ENCODE measurements at regions not wholly inside any gene's neighbourhood (a gene's known extent, or its start where the extent isn't known, plus 50 kb on each side); places are given as distances from the start of the nearest gene placed in this dataset.

DNA sequence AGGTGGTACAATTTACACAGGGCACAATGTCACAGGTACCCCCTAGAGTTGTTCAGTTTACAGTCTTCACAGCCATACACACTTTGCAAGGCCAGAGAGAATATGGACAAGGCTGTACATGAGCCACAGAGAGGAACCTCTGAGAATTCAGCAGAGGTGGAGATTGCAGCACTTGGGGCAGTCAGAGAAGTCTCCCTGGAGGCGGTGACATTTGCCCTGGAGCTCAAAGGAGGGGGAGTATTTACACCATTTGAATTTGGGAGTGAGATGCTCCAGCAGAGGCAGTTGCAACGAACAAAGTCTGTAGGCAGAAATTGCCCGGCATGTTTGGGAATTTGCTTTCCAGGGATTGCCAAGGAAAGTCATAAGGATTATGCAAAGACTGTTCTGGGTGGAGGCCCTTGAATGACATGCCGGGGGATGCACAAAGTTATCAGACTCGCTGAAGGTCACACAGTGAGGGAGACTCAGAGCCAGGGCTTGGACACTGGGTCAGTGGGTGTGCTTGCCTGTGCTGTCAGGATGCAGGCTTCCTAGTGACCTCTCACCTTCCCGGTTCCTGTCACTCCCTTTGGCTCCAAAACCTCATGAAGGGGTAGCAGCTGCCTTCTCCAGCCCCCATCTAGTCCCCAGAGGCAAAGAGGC is 160.7 kb upstream of the PCBD1 start:
- no peak for DNase-seq
- H3K36me3 Mint-ChIP-seq (ENCODE audit: low read depth): no peaks in the 10 kb centered on the region
- TF ChIP-seq, protein P1, sequence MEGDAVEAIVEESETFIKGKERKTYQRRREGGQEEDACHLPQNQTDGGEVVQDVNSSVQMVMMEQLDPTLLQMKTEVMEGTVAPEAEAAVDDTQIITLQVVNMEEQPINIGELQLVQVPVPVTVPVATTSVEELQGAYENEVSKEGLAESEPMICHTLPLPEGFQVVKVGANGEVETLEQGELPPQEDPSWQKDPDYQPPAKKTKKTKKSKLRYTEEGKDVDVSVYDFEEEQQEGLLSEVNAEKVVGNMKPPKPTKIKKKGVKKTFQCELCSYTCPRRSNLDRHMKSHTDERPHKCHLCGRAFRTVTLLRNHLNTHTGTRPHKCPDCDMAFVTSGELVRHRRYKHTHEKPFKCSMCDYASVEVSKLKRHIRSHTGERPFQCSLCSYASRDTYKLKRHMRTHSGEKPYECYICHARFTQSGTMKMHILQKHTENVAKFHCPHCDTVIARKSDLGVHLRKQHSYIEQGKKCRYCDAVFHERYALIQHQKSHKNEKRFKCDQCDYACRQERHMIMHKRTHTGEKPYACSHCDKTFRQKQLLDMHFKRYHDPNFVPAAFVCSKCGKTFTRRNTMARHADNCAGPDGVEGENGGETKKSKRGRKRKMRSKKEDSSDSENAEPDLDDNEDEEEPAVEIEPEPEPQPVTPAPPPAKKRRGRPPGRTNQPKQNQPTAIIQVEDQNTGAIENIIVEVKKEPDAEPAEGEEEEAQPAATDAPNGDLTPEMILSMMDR (IDR thresholded peaks at IDR 0.05): no peak
- peak overlapping the region; percentile 23 for H3K27ac Mint-ChIP-seq
- H3K9me3 Mint-ChIP-seq: peaks cover 1% of the 10 kb centered on the region
- peaks cover 56% of the 10 kb centered on the region for H3K4me1 Mint-ChIP-seq
- peaks cover 15% of the 10 kb centered on the region for H3K27me3 Mint-ChIP-seq (ENCODE audit: low read depth, poor library complexity)
- no peak overlapping the region for H3K4me3 Mint-ChIP-seq

DNA sequence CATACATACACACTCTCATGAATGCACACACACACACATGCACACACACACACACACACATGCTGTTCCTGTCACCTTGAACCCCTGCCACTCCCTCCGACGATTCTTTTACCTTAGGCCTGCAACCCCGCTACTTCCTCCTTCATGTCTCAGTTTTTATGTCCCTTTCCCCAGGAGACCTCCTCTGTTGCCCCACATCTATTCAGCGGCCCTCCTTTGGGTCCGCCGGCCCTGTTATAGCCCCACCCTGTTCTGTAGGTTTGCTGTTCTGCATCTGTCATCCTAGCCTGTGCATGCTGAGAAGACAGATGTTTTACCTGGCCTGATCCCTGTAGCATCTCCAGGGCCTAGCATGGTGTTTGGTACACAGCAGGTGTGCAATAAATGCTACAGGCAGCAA is 161.6 kb upstream of the PCBD1 start:
- no peaks in the 10 kb centered on the region for H3K36me3 Mint-ChIP-seq (ENCODE audit: low read depth)
- H3K27me3 Mint-ChIP-seq (ENCODE audit: low read depth, poor library complexity): peaks cover 24% of the 10 kb centered on the region
- H3K9me3 Mint-ChIP-seq: peaks cover 10% of the 10 kb centered on the region
- no peak overlapping the region for H3K4me3 Mint-ChIP-seq
- no peak overlapping the region for H3K27ac Mint-ChIP-seq
- H3K4me1 Mint-ChIP-seq: peaks cover 47% of the 10 kb centered on the region
- TF ChIP-seq, protein P1 (IDR thresholded peaks at IDR 0.05): no peak
- DNase-seq: no peak

DNA sequence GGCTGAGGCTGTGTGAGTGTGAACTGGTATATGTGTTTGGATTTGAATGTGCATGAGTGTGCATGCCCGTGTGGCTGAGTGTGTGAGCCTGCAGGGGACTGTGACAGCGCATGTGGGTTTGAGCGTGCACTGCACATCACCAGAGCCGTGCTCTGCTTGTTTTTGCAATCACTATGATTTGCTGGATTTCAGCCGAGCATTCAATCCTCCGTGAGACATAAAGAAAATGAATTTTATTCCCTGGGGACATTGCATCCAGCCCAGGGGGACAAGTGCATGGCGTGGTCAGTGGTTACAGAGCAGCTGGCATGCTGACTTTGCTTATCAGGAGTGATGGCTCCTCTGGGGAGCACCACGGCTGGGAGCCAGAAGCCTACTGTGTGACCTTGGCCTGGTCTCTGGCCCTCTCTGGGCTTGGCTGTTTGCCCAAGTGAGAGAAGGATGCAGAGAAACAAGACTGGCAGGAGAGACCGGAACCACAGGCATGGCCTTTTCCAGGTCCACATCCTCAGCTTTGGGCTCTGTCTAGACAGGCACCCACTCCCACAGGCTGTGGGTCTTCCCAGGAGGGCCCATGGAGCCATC is 160.2 kb upstream of the UNC5B start:
- no peak for DNase-seq
- peaks cover 33% of the 10 kb centered on the region for H3K27me3 Mint-ChIP-seq (ENCODE audit: low read depth, poor library complexity)

DNA sequence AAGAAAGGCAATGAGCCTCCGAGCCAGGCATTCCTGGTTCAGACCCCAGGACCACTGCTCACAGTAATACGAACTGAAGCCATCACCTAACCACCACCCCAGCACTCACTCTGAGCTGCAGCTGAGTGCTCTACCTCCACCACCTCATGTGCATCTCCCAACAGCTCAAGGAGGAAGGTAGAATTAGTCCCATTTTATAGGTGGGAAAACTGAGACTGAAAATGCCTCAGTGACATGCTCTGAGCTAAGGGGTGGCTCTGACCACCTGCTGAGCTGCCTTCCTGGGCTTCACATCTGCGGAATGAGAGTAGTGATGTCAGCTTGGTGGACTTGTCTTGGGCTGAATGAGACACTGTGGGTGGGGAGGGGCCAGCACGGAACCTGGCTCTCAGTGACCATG is 159.7 kb upstream of the UNC5B start:
- Mint-ChIP-seq H3K4me3 (no peak overlapping the region), H3K4me1 (peaks cover 23% of the 10 kb centered on the region), H3K27me3 (ENCODE audit: low read depth, poor library complexity) (peaks cover 38% of the 10 kb centered on the region), H3K36me3 (ENCODE audit: low read depth) (no peaks in the 10 kb centered on the region), H3K9me3 (peaks cover 11% of the 10 kb centered on the region), H3K27ac (no peak overlapping the region)
- DNase-seq: no peak
- TF ChIP-seq, protein P1 (IDR thresholded peaks at IDR 0.05): no peak

More for the DNA sequence above, 160.2 kb upstream of the UNC5B start:
- Mint-ChIP-seq H3K36me3 (ENCODE audit: low read depth) (no peaks in the 10 kb centered on the region), H3K27ac (no peak overlapping the region), H3K4me3 (no peak overlapping the region), H3K4me1 (peaks cover 25% of the 10 kb centered on the region), H3K9me3 (peaks cover 11% of the 10 kb centered on the region)
- TF ChIP-seq, protein P1 (IDR thresholded peaks at IDR 0.05): no peak

DNA sequence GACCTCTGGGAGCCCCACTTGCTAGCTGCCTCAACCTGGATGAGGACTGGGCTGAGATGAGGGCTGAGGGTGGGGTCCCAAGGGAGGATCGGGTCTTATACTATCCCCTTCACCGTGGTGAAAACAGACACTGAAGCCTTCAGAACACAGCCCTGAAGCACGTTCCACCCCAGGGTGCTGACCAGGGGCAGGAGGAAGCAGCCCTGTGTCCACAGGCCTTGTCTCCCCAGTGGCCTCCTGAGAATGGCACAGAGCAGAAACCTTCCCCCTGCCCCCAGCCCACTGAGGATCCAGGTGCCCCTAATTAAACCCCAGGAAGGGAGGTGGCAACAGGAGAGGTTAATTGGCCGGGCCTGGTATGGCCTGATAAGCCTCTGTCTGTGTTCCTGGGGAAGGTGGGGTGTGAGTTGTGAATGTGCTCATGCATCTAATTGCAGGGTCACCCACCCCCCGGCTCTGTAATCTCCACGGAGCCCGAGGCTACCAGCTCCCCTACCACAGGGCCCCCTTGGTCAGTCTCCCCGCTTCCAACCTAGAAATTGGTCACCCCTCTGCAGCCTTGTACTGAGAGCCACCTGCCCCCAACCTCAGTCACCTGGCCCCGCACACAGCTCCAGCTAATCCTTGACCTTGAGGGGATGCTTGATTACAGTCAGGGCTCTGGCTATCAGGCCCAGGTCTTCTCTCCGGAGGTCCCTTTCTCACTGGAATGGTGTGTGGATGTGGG is 159.0 kb upstream of the UNC5B start:
- TF ChIP-seq, protein P1 (IDR thresholded peaks at IDR 0.05): no peak
- DNase-seq: no peak

More for the DNA sequence above, 159.0 kb upstream of the UNC5B start:
- no peak overlapping the region for H3K27ac Mint-ChIP-seq
- H3K36me3 Mint-ChIP-seq (ENCODE audit: low read depth): no peaks in the 10 kb centered on the region
- no peak overlapping the region for H3K4me3 Mint-ChIP-seq
- peaks cover 19% of the 10 kb centered on the region for H3K4me1 Mint-ChIP-seq
- H3K9me3 Mint-ChIP-seq: peaks cover 14% of the 10 kb centered on the region
- peaks cover 38% of the 10 kb centered on the region for H3K27me3 Mint-ChIP-seq (ENCODE audit: low read depth, poor library complexity)

Measured in nephron progenitor cell (in vitro differentiated cells).